NCI-H226 (cell line): ENCODE measurements at regions not wholly inside any gene's neighbourhood (a gene's known extent, or its start where the extent isn't known, plus 50 kb on each side); places are given as distances from the start of the nearest gene placed in this dataset.
"Not testable (repeated sequence)": the region's sequence is repeated elsewhere in the genome, so short reads cannot be mapped to it uniquely, and the experiment has no call there.

Source experiments
- DNase-seq: peaks from one replicate; pipeline ENCODE4 v3.0.0-alpha.2; 2015

- no peak for DNase-seq
These were observed 141.4 kb downstream of the FAM124B start for GRCh38 chr2:224260372-224261020.

- DNase-seq: no peak
These were observed 142.1 kb downstream of the FAM124B start for GRCh38 chr2:224259831-224260230.

- no peak for DNase-seq
These were observed 143.8 kb downstream of the FAM124B start for GRCh38 chr2:224258059-224258458.

GRCh38 chr2:224257156-224257555, 144.8 kb downstream of the FAM124B start:
- no peak for DNase-seq

GRCh38 chr2:224253464-224253863, 148.4 kb downstream of the FAM124B start:
- no peak for DNase-seq

- DNase-seq: no peak
These were observed 149.3 kb downstream of the FAM124B start for GRCh38 chr2:224252631-224253030.

GRCh38 chr2:224248944-224249371, 152.9 kb downstream of the FAM124B start:
- no peak for DNase-seq

- DNase-seq: peak; percentile 33
These were observed 159.3 kb downstream of the FAM124B start for GRCh38 chr2:224242561-224242960.

GRCh38 chr2:224241812-224242211, 160.1 kb downstream of the FAM124B start:
- DNase-seq: no peak

GRCh38 chr2:224241001-224241400, 160.9 kb downstream of the FAM124B start:
- DNase-seq: no peak

GRCh38 chr2:224223851-224224555, 177.9 kb downstream of the FAM124B start:
- no peak for DNase-seq

GRCh38 chr2:224222974-224223373, 178.9 kb downstream of the FAM124B start:
- no peak for DNase-seq

GRCh38 chr2:224222291-224222690, 179.6 kb downstream of the FAM124B start:
- peak; percentile 20 for DNase-seq

GRCh38 chr2:224221455-224221913, 180.4 kb downstream of the FAM124B start:
- peak; percentile 98 for DNase-seq

- peak; percentile 27 for DNase-seq
These were observed 181.2 kb downstream of the FAM124B start for GRCh38 chr2:224220586-224221255.

- DNase-seq: no peak
These were observed 180.7 kb upstream of the SERPINE2 start for GRCh38 chr2:224219781-224220180.

GRCh38 chr2:224217962-224218347, 178.9 kb upstream of the SERPINE2 start:
- peak; percentile 77 for DNase-seq

GRCh38 chr2:224217233-224217961, 178.3 kb upstream of the SERPINE2 start:
- DNase-seq: peak; percentile 12

- DNase-seq: not testable (repeated sequence)
These were observed 176.5 kb upstream of the SERPINE2 start for GRCh38 chr2:224215611-224216010.

- DNase-seq: no peak
These were observed 174.3 kb upstream of the SERPINE2 start for GRCh38 chr2:224213396-224213795.

GRCh38 chr2:224211791-224212190, 172.7 kb upstream of the SERPINE2 start:
- no peak for DNase-seq

GRCh38 chr2:224211181-224211480, 172.0 kb upstream of the SERPINE2 start:
- DNase-seq: peak; percentile 49
